ES-I3 (cell line): ENCODE measurements at regions not wholly inside any gene's neighbourhood (a gene's known extent, or its start where the extent isn't known, plus 50 kb on each side); places are given as distances from the start of the nearest gene placed in this dataset.

Source experiments
- H3K36me3 ChIP-seq: 2 replicates; pipeline ENCODE4 v1.6.1; 2013; ENCODE audit warnings: mild to moderate bottlenecking, low read length, control low read depth, moderate library complexity; ENCODE audit not compliant: insufficient read depth
- H3K4me1 ChIP-seq: 2 replicates; pipeline ENCODE4 v1.6.1; 2013; ENCODE audit warnings: mild to moderate bottlenecking, control low read depth, low read length; ENCODE audit not compliant: insufficient read depth
- H3K9ac ChIP-seq: 2 replicates; pipeline ENCODE4 v1.6.1; 2013; ENCODE audit warnings: low read depth, mild to moderate bottlenecking, low read length, moderate library complexity
- H3K9me3 ChIP-seq: 2 replicates; pipeline ENCODE4 v1.6.1; 2013; ENCODE audit warnings: mild to moderate bottlenecking, low read length, moderate library complexity; ENCODE audit not compliant: control insufficient read depth, insufficient read depth

- no peak overlapping the region for H3K9ac ChIP-seq
- H3K9me3 ChIP-seq, result no peaks in the 10 kb centered on the region
- no peaks in the 10 kb centered on the region for H3K4me1 ChIP-seq
- no peaks in the 10 kb centered on the region for H3K36me3 ChIP-seq
Measured at GRCh38 chr9:73014011-73014410, 61.2 kb upstream of the ALDH1A1 start.

DNA sequence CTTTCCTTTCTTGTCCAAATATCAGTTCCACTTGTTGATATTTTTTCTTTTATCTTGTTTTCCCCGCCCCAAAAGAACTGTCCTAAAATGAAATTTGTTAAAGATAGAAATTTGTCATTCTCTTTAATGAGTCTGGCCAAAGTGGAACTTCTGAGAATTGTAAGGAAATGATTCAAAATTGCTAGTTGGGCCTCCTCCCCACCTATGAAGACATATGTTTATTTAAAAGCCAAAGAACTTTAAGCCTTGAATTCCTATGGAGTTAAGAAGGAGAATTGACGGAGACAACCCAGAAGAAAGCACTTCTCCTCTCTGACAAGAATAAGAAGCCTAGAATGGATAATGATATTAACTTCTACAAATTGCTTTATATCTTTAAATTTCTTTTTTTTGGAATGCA is 59.1 kb upstream of the ALDH1A1 start:
- no peaks in the 10 kb centered on the region for H3K36me3 ChIP-seq
- no peaks in the 10 kb centered on the region for H3K4me1 ChIP-seq
- no peaks in the 10 kb centered on the region for H3K9me3 ChIP-seq
- no peak overlapping the region for H3K9ac ChIP-seq

GRCh38 chr9:73011181-73011750 is 58.4 kb upstream of the ALDH1A1 start:
- Histone ChIP-seq H3K9ac (no peak overlapping the region), H3K36me3 (no peaks in the 10 kb centered on the region), H3K4me1 (no peaks in the 10 kb centered on the region), H3K9me3 (no peaks in the 10 kb centered on the region)

- no peaks in the 10 kb centered on the region for H3K36me3 ChIP-seq
- H3K4me1 ChIP-seq, result no peaks in the 10 kb centered on the region
- H3K9ac ChIP-seq, result no peak overlapping the region
- no peaks in the 10 kb centered on the region for H3K9me3 ChIP-seq
Measured at GRCh38 chr9:73009649-73010288, 56.9 kb upstream of the ALDH1A1 start.

DNA sequence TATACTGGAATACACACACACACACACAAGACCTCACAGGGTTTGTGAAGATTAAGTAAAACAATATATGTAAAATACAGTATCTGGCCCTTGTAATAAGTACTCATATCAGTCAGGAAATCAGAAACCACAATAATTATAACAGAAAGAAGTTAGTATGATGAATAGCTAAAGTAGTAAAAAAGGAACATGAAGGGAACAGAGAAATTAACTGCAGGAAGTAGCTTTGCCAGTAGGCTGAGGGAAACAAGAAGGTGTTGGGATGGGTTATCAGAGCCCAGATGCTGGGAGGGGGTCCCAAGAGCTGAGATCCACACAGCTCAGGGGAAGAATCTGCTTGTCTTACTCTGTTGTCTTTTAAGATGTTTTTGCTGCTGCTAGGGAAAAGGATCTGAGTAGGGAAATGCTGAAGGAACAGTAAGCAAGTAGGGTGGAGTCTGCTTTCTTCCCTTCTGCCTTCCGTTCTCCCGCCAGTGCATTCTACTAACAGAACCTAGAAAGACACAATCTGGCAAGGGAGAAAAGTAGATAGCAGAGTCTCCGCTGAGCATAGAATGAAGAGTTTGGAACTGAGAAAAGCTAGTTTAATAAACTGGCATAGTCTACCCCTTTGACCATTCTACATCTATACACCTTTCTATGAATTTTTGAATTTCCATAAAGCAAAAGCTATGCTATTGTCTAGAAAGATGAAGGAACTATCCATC is 55.3 kb upstream of the ALDH1A1 start:
- H3K4me1 ChIP-seq, result no peaks in the 10 kb centered on the region
- H3K36me3 ChIP-seq, result no peaks in the 10 kb centered on the region
- no peak overlapping the region for H3K9ac ChIP-seq
- no peaks in the 10 kb centered on the region for H3K9me3 ChIP-seq

- Histone ChIP-seq H3K9ac (no peak overlapping the region), H3K9me3 (no peaks in the 10 kb centered on the region), H3K4me1 (no peaks in the 10 kb centered on the region), H3K36me3 (no peaks in the 10 kb centered on the region)
Measured at GRCh38 chr9:73006986-73007385, 54.1 kb upstream of the ALDH1A1 start.
